Neural progenitor cell (in vitro differentiated cells): ENCODE measurements at regions not wholly inside any gene's neighbourhood (a gene's known extent, or its start where the extent isn't known, plus 50 kb on each side); places are given as distances from the start of the nearest gene placed in this dataset.

Experiments used
- DNase-seq: peaks from one replicate; pipeline ENCODE4 v3.0.0-alpha.2; 2016; ENCODE audit warnings: low spot score
- H2AFZ ChIP-seq: fragments of 200-600 bp; sonication (generic); replicated peaks from 2 replicates; pipeline ENCODE4 v1.6.1; 2016; ENCODE audit warnings: antibody characterized with exemption
- H3F3A ChIP-seq: fragments of 200-600 bp; sonication (generic); 2 replicates; pipeline ENCODE4 v1.6.1; 2016; ENCODE audit warnings: antibody characterized with exemption, low read depth
- H3K27ac ChIP-seq: fragments of 200-600 bp; sonication (generic); 2 replicates; pipeline ENCODE4 v1.5.1; 2016; ENCODE audit warnings: mild to moderate bottlenecking
- H3K27me3 ChIP-seq: fragments of 200-600 bp; sonication (generic); 2 replicates; pipeline ENCODE4 v1.6.1; 2016; ENCODE audit warnings: mild to moderate bottlenecking, moderate library complexity
- H3K36me3 ChIP-seq: fragments of 200-600 bp; sonication (generic); 2 replicates; pipeline ENCODE4 v1.5.1; 2016
- H3K4me1 ChIP-seq: fragments of 200-600 bp; sonication (generic); 2 replicates; pipeline ENCODE4 v1.6.1; 2016; ENCODE audit warnings: mixed run types
- H3K4me2 ChIP-seq: fragments of 200-600 bp; sonication (generic); 2 replicates; pipeline ENCODE4 v1.6.1; 2016
- H3K4me3 ChIP-seq: fragments of 200-600 bp; sonication (generic); 2 replicates; pipeline ENCODE4 v1.5.1; 2016
- H3K79me2 ChIP-seq: fragments of 200-600 bp; sonication (generic); 2 replicates; pipeline ENCODE4 v1.6.1; 2016; ENCODE audit warnings: low read depth
- H3K9ac ChIP-seq: fragments of 200-600 bp; sonication (generic); 2 replicates; pipeline ENCODE4 v1.6.1; 2016
- H3K9me3 ChIP-seq: fragments of 200-600 bp; sonication (generic); 2 replicates; pipeline ENCODE4 v1.5.1; 2016; ENCODE audit warnings: low read depth
- H4K20me1 ChIP-seq: fragments of 200-600 bp; sonication (generic); 2 replicates; pipeline ENCODE4 v1.6.1; 2016; ENCODE audit warnings: low read depth
- H3K27ac Mint-ChIP-seq: 3 replicates; pipeline ENCODE4 v1.8.0; 2021; ENCODE audit warnings: mixed read lengths
- H3K27me3 Mint-ChIP-seq: 2 replicates; pipeline ENCODE4 v1.8.0; 2022; ENCODE audit warnings: low read depth, mild to moderate bottlenecking, inconsistent platforms, moderate library complexity, mixed read lengths; ENCODE audit not compliant: insufficient read depth
- H3K36me3 Mint-ChIP-seq: 3 replicates; pipeline ENCODE4 v1.8.0; 2021; ENCODE audit warnings: mixed read lengths
- H3K4me1 Mint-ChIP-seq: 3 replicates; pipeline ENCODE4 v1.8.0; 2021; ENCODE audit warnings: mixed read lengths
- H3K4me3 Mint-ChIP-seq: 3 replicates; pipeline ENCODE4 v1.8.0; 2021; ENCODE audit warnings: mild to moderate bottlenecking, moderate library complexity, mixed read lengths
- H3K9me3 Mint-ChIP-seq: 3 replicates; pipeline ENCODE4 v1.8.0; 2020; ENCODE audit warnings: mixed read lengths
- CTCF ChIP-seq: fragments of 200-600 bp; sonication (generic); IDR thresholded peaks from 2 replicates; pipeline ENCODE4 v1.5.1; 2017; ENCODE audit warnings: antibody characterized with exemption, mild to moderate bottlenecking
- EZH2 ChIP-seq: fragments of 200-600 bp; sonication (generic); IDR thresholded peaks from 2 replicates; pipeline ENCODE4 v1.6.1; 2017; ENCODE audit warnings: antibody characterized with exemption, mild to moderate bottlenecking, moderate library complexity
- EZH2phosphoT487 ChIP-seq: fragments of 200-600 bp; sonication (generic); IDR thresholded peaks from 2 replicates; pipeline ENCODE4 v1.6.1; 2017; ENCODE audit warnings: antibody characterized with exemption

GRCh38 chr2:145652036-145652435, 1132.1 kb upstream of the ZEB2 start:
- H3K36me3 Mint-ChIP-seq: no peaks in the 10 kb centered on the region
- Histone ChIP-seq H3K36me3 (no peaks in the 10 kb centered on the region), H3K4me3 (no peak overlapping the region), H3K27me3 (no peaks in the 10 kb centered on the region), H3K9me3 (no peaks in the 10 kb centered on the region), H3K9ac (no peak overlapping the region), H3K4me1 (peaks cover 6% of the 10 kb centered on the region), H3K79me2 (no peaks in the 10 kb centered on the region), H3K27ac (no peak overlapping the region), H2AFZ (no peak overlapping the region), H4K20me1 (no peaks in the 10 kb centered on the region), H3F3A (no peaks in the 10 kb centered on the region), H3K4me2 (no peak overlapping the region)
- no peak overlapping the region for H3K27ac Mint-ChIP-seq
- H3K27me3 Mint-ChIP-seq: no peaks in the 10 kb centered on the region
- H3K4me3 Mint-ChIP-seq: no peak overlapping the region
- TF ChIP-seq CTCF (no peak), EZH2 (no peak), EZH2phosphoT487 (no peak)
- no peaks in the 10 kb centered on the region for H3K4me1 Mint-ChIP-seq
- no peaks in the 10 kb centered on the region for H3K9me3 Mint-ChIP-seq
- DNase-seq: no peak

GRCh38 chr2:145650226-145650625, 1130.3 kb upstream of the ZEB2 start:
- Histone ChIP-seq H3K79me2 (no peaks in the 10 kb centered on the region), H3K27me3 (no peaks in the 10 kb centered on the region), H3K9ac (no peak overlapping the region), H3K4me1 (peaks cover 6% of the 10 kb centered on the region), H4K20me1 (no peaks in the 10 kb centered on the region), H3F3A (no peaks in the 10 kb centered on the region), H3K36me3 (no peaks in the 10 kb centered on the region), H3K9me3 (no peaks in the 10 kb centered on the region), H2AFZ (no peak overlapping the region), H3K27ac (no peak overlapping the region), H3K4me3 (no peak overlapping the region), H3K4me2 (no peak overlapping the region)
- Mint-ChIP-seq H3K27ac (no peak overlapping the region), H3K36me3 (no peaks in the 10 kb centered on the region), H3K4me1 (no peaks in the 10 kb centered on the region), H3K27me3 (no peaks in the 10 kb centered on the region), H3K9me3 (no peaks in the 10 kb centered on the region), H3K4me3 (no peak overlapping the region)
- TF ChIP-seq EZH2 (no peak), CTCF (no peak), EZH2phosphoT487 (no peak)
- no peak for DNase-seq

- Histone ChIP-seq H3K9ac (no peak overlapping the region), H3K36me3 (no peaks in the 10 kb centered on the region), H3K27me3 (no peaks in the 10 kb centered on the region), H3K4me2 (no peak overlapping the region), H4K20me1 (no peaks in the 10 kb centered on the region), H3K79me2 (no peaks in the 10 kb centered on the region), H3K4me1 (peaks cover 8% of the 10 kb centered on the region), H3F3A (no peaks in the 10 kb centered on the region), H2AFZ (no peak overlapping the region), H3K4me3 (no peak overlapping the region), H3K27ac (no peak overlapping the region), H3K9me3 (no peaks in the 10 kb centered on the region)
- no peaks in the 10 kb centered on the region for H3K4me1 Mint-ChIP-seq
- no peaks in the 10 kb centered on the region for H3K9me3 Mint-ChIP-seq
- TF ChIP-seq EZH2 (no peak), CTCF (no peak), EZH2phosphoT487 (no peak)
- H3K4me3 Mint-ChIP-seq: no peak overlapping the region
- DNase-seq: no peak
- H3K27ac Mint-ChIP-seq: no peak overlapping the region
- H3K27me3 Mint-ChIP-seq: no peaks in the 10 kb centered on the region
- H3K36me3 Mint-ChIP-seq: no peaks in the 10 kb centered on the region
These were observed 1129.1 kb upstream of the ZEB2 start for GRCh38 chr2:145649061-145649460.
